CD8-positive, alpha-beta memory T cell (primary cell): ENCODE measurements at regions not wholly inside any gene's neighbourhood (a gene's known extent, or its start where the extent isn't known, plus 50 kb on each side); places are given as distances from the start of the nearest gene placed in this dataset.

Experiments used
- CTCF ChIA-PET: fragments of 350-600 bp; sonication (Branson Sonifier 250); formaldehyde crosslinking; loops from one replicate; lab custom pipeline; 2021; ENCODE audit warnings: antibody characterized with exemption; lab: Charles Lee
- POLR2A ChIA-PET: fragments of 350-600 bp; sonication (Branson Sonifier 250); formaldehyde crosslinking; loops from one replicate; lab custom pipeline; 2021; ENCODE audit warnings: antibody characterized with exemption; lab: Charles Lee
- DNase-seq, 5 donors: peaks; one replicate each; pipeline versions ENCODE4 v3.0.0 to v3.0.0-alpha.2; 2020 to 2022; ENCODE audit warnings: mixed read lengths in 1 of 5
- H3K27ac ChIP-seq: one replicate; pipeline ENCODE4 v1.7.0; 2013; ENCODE audit warnings: low read depth, mild to moderate bottlenecking, low read length, moderate library complexity
- H3K27me3 ChIP-seq: 2 replicates; pipeline ENCODE4 v1.7.0; 2013; ENCODE audit warnings: low read length, mild to moderate bottlenecking; ENCODE audit not compliant: insufficient read depth, poor library complexity, severe bottlenecking
- H3K36me3 ChIP-seq: 2 replicates; pipeline ENCODE4 v1.7.0; 2013; ENCODE audit warnings: mild to moderate bottlenecking, low read length, moderate library complexity; ENCODE audit not compliant: insufficient read depth
- H3K4me1 ChIP-seq: 2 replicates; pipeline ENCODE4 v1.7.0; 2013; ENCODE audit warnings: mild to moderate bottlenecking, low read length, moderate library complexity; ENCODE audit not compliant: insufficient read depth
- H3K4me3 ChIP-seq: 2 replicates; pipeline ENCODE4 v1.7.0; 2013; ENCODE audit warnings: mild to moderate bottlenecking, low read length
- H3K9me3 ChIP-seq: 2 replicates; pipeline ENCODE4 v1.7.0; 2013; ENCODE audit warnings: mild to moderate bottlenecking, low read length
- H3K27ac Mint-ChIP-seq, 8 donors: one replicate each; pipeline ENCODE4 v1.8.0; 2020 to 2021; ENCODE audit warnings: mixed read lengths in 8 of 8, mild to moderate bottlenecking in 6 of 8, inconsistent platforms in 3 of 8, moderate library complexity in 3 of 8
- H3K27me3 Mint-ChIP-seq, 2 donors: one replicate each; pipeline ENCODE4 v1.8.0; 2020 to 2021; ENCODE audit warnings: mixed read lengths in 2 of 2, mild to moderate bottlenecking in 1 of 2, moderate library complexity in 1 of 2
- H3K36me3 Mint-ChIP-seq, 3 donors: one replicate each; pipeline ENCODE4 v1.8.0; 2020 to 2021; ENCODE audit warnings: mixed read lengths in 3 of 3, inconsistent platforms in 1 of 3, mild to moderate bottlenecking in 1 of 3
- H3K4me1 Mint-ChIP-seq, 3 donors: one replicate each; pipeline ENCODE4 v1.8.0; 2020 to 2021; ENCODE audit warnings: mixed read lengths in 3 of 3, inconsistent platforms in 1 of 3, mild to moderate bottlenecking in 1 of 3
- H3K4me3 Mint-ChIP-seq, 7 donors: one replicate each; pipeline ENCODE4 v1.8.0; 2020 to 2021; ENCODE audit warnings: mixed read lengths in 7 of 7, mild to moderate bottlenecking in 6 of 7, moderate library complexity in 4 of 7, inconsistent platforms in 2 of 7
- H3K9me3 Mint-ChIP-seq, 5 donors: one replicate each; pipeline ENCODE4 v1.8.0; 2020 to 2022; ENCODE audit warnings: mixed read lengths in 5 of 5, mild to moderate bottlenecking in 3 of 5, moderate library complexity in 2 of 5, inconsistent platforms in 1 of 5

- H3K27ac ChIP-seq, result no peak overlapping the region
- H3K9me3 ChIP-seq, result no peaks in the 10 kb centered on the region
- peaks cover 0 to 5% (median 1%) of the 10 kb centered on the region in 3 donors for H3K36me3 Mint-ChIP-seq
- no peak overlapping the region for H3K4me3 ChIP-seq
- ChIA-PET POLR2A (no interaction called here), CTCF (no interaction called here)
- no peak overlapping the region for H3K4me3 Mint-ChIP-seq
- H3K27me3 Mint-ChIP-seq, result peaks cover 0 to 4% of the 10 kb centered on the region in 2 donors
- no peak for DNase-seq
- H3K4me1 Mint-ChIP-seq, result peaks cover 7 to 12% (median 10%) of the 10 kb centered on the region in 3 donors
- H3K36me3 ChIP-seq, result no peaks in the 10 kb centered on the region
- H3K4me1 ChIP-seq, result peaks cover 7% of the 10 kb centered on the region
- H3K9me3 Mint-ChIP-seq, result no peaks in the 10 kb centered on the region
- H3K27me3 ChIP-seq, result no peaks in the 10 kb centered on the region
- peak overlapping the region in 1 of 8 donors; percentile 58 for H3K27ac Mint-ChIP-seq
Measured at GRCh38 chr12:67457136-67457535, 188.0 kb downstream of the CAND1 start.

DNA sequence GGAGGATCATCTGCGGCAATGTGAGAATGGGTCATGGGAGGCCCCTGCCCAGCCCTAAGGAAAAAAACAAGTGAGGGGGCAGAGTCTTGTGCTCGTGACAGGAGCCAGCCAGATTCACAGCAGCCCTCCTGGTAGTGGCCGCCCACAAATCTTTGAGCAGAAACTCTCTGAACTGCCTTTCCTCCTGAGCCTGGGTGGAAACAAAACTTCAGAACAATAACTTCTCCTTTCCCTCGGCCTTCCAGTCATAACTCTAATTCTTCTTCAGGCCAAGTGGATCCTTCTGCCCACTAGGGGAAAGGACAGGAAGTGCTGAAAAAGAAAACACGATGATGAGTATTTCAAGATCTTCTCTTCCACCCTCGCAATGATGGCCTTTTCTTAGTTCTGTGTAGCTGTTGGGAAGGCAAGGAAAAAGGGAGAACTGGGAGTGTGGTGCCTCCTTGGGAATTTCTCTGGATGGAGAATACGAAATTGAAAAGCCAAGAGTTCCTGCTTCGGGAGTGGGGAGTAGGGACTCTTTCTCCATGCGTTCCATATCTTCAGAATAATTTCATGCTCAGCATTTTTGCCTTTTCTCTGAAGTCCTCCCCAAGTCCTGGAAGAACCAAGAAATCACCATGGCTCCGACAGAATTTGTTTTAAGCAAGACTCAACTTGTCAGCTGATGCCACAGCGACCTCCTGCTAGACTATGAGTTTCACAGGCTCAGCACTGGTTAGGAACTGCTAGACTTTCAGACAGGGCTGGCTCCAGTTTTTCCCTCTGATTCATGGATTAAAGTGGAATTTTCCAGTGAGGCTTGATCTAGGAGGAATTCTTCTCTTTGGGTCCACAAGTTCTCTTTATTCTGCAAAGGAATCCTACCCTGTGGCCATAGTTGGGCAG lies 188.9 kb downstream of the CAND1 start:
- Mint-ChIP-seq H3K9me3 (no peaks in the 10 kb centered on the region), H3K27me3 (peaks cover 0 to 4% of the 10 kb centered on the region in 2 donors), H3K4me3 (peak overlapping the region in 1 of 7 donors; percentile 4), H3K27ac (no peak overlapping the region), H3K36me3 (peaks cover 0 to 5% (median 0%) of the 10 kb centered on the region in 3 donors), H3K4me1 (peaks cover 1 to 3% (median 1%) of the 10 kb centered on the region in 3 donors)
- Histone ChIP-seq H3K4me3 (no peak overlapping the region), H3K9me3 (no peaks in the 10 kb centered on the region), H3K27ac (no peak overlapping the region), H3K36me3 (no peaks in the 10 kb centered on the region), H3K27me3 (no peaks in the 10 kb centered on the region), H3K4me1 (no peaks in the 10 kb centered on the region)
- DNase-seq, result no peak
- ChIA-PET CTCF (no interaction called here), POLR2A (no interaction called here)

DNA sequence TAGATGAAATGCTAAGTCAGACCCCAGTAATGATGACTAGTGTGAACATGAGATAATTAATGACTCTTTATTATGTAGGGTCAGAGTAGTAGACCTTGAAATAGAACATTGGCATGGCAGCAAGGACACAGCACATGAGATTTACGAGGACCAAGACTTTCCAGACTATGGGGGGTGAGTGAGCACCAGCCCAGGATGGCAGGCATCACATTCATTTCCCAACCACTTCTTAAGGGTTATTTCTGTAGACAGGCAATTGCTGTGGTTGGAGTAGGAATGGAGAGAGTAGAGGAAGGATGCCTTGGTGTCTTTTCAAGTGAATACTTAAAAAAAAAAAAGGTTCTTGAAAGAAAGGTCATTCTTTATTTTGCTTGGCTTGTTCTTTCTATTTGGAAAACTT lies 189.4 kb upstream of the DYRK2 start:
- Mint-ChIP-seq H3K9me3 (no peaks in the 10 kb centered on the region), H3K27me3 (peaks cover 0 to 4% of the 10 kb centered on the region in 2 donors), H3K27ac (no peak overlapping the region), H3K4me3 (no peak overlapping the region), H3K4me1 (no peaks in the 10 kb centered on the region), H3K36me3 (peaks cover 0 to 5% (median 0%) of the 10 kb centered on the region in 3 donors)
- H3K9me3 ChIP-seq, result no peaks in the 10 kb centered on the region
- no peak for DNase-seq
- H3K4me1 ChIP-seq, result no peaks in the 10 kb centered on the region
- POLR2A ChIA-PET, result no interaction called here
- H3K27ac ChIP-seq, result no peak overlapping the region
- no peak overlapping the region for H3K4me3 ChIP-seq
- CTCF ChIA-PET, result no interaction called here
- no peaks in the 10 kb centered on the region for H3K36me3 ChIP-seq
- H3K27me3 ChIP-seq, result no peaks in the 10 kb centered on the region

DNA sequence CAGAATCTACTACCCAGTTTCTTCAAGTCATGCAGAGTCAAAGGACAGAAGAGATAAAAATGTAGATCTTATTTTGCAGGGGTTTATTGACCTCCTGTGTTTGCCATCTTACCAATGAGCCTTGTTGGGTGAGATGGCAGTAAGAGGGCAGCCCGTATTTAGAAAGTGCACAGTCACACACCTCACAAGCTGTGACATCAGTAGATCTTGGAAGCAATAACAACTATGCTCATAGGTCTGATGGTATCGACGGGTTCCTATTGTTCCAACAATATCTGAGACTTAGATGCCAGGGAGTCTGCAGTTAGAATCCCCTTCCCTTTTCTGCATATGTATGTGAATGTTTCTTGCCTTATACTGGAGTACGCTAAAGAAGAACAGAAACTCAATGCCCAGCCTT lies 189.0 kb upstream of the DYRK2 start:
- Histone ChIP-seq H3K9me3 (no peaks in the 10 kb centered on the region), H3K27ac (no peak overlapping the region), H3K27me3 (no peaks in the 10 kb centered on the region), H3K4me1 (no peaks in the 10 kb centered on the region), H3K36me3 (no peaks in the 10 kb centered on the region), H3K4me3 (no peak overlapping the region)
- Mint-ChIP-seq H3K27ac (no peak overlapping the region), H3K4me1 (no peaks in the 10 kb centered on the region), H3K9me3 (no peaks in the 10 kb centered on the region), H3K36me3 (peaks cover 0 to 5% (median 0%) of the 10 kb centered on the region in 3 donors), H3K4me3 (no peak overlapping the region), H3K27me3 (peaks cover 0 to 4% of the 10 kb centered on the region in 2 donors)
- CTCF ChIA-PET, result no interaction called here
- POLR2A ChIA-PET, result no interaction called here
- no peak for DNase-seq

GRCh38 chr12:67460388-67460787 lies 188.2 kb upstream of the DYRK2 start:
- DNase-seq, result no peak
- Histone ChIP-seq H3K27ac (no peak overlapping the region), H3K4me1 (no peaks in the 10 kb centered on the region), H3K27me3 (no peaks in the 10 kb centered on the region), H3K4me3 (no peak overlapping the region), H3K36me3 (no peaks in the 10 kb centered on the region), H3K9me3 (no peaks in the 10 kb centered on the region)
- ChIA-PET POLR2A (no interaction called here), CTCF (no interaction called here)
- Mint-ChIP-seq H3K4me1 (no peaks in the 10 kb centered on the region), H3K9me3 (no peaks in the 10 kb centered on the region), H3K27me3 (peaks cover 0 to 4% of the 10 kb centered on the region in 2 donors), H3K27ac (no peak overlapping the region), H3K4me3 (no peak overlapping the region), H3K36me3 (peaks cover 0 to 5% (median 0%) of the 10 kb centered on the region in 3 donors)

- CTCF ChIA-PET, result interaction anchor here (1.9 kb wide), 1 partner anchor 15 kb away, joined by 4 read pairs; no protein-coding TSS in a partner anchor
Measured at GRCh38 chr12:67468549-67469245, 179.8 kb upstream of the DYRK2 start.

DNA sequence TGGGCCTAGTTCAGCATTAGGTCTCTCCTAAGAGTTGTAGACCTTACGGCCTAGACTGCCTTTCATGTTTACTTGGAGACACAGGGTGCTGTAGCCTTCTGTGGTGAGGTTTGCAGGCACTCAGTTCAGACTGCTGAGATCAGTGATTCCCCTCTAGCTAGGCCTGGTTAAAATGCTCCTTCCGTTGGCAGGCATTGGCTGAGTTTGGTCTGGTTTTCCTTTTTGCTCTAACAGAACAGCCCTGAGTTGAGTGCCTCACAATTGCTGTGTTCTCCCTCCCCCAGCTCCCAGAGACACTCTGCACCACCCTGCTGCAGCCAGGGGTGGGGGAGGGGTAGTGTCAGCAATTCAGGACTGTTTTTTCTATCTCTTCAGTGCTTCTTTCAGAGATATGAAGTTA lies 178.9 kb upstream of the DYRK2 start:
- Histone ChIP-seq H3K4me3 (no peak overlapping the region), H3K4me1 (peaks cover 4% of the 10 kb centered on the region), H3K36me3 (no peaks in the 10 kb centered on the region), H3K9me3 (no peaks in the 10 kb centered on the region), H3K27me3 (no peaks in the 10 kb centered on the region), H3K27ac (no peak overlapping the region)
- no peaks in the 10 kb centered on the region for H3K4me1 Mint-ChIP-seq
- H3K27ac Mint-ChIP-seq, result no peak overlapping the region
- peaks cover 0 to 2% of the 10 kb centered on the region in 2 donors for H3K27me3 Mint-ChIP-seq
- CTCF ChIA-PET, result interaction anchor here (0.8 to 1.9 kb wide), 2 partner anchors 14 to 114 kb away, joined by 4 to 5 read pairs; no protein-coding TSS in a partner anchor
- peaks cover 1 to 29% (median 7%) of the 10 kb centered on the region in 3 donors for H3K36me3 Mint-ChIP-seq
- POLR2A ChIA-PET, result no interaction called here
- H3K4me3 Mint-ChIP-seq, result no peak overlapping the region
- peaks cover 13 to 22% (median 20%) of the 10 kb centered on the region in 5 donors for H3K9me3 Mint-ChIP-seq
- DNase-seq, result peak in 1 of 5 donors; percentile 28

More at GRCh38 chr12:67468549-67469245, 179.8 kb upstream of the DYRK2 start:
- Histone ChIP-seq H3K27ac (no peak overlapping the region), H3K4me1 (peaks cover 4% of the 10 kb centered on the region), H3K9me3 (no peaks in the 10 kb centered on the region), H3K36me3 (no peaks in the 10 kb centered on the region), H3K27me3 (no peaks in the 10 kb centered on the region), H3K4me3 (no peak overlapping the region)
- POLR2A ChIA-PET, result interaction anchor here (0.6 kb wide), 1 partner anchor 192 kb away, joined by 4 read pairs; no protein-coding TSS in a partner anchor
- Mint-ChIP-seq H3K9me3 (peaks cover 13 to 22% (median 20%) of the 10 kb centered on the region in 5 donors), H3K4me3 (no peak overlapping the region), H3K27ac (no peak overlapping the region), H3K36me3 (peaks cover 1 to 29% (median 7%) of the 10 kb centered on the region in 3 donors), H3K4me1 (no peaks in the 10 kb centered on the region), H3K27me3 (peaks cover 0 to 2% of the 10 kb centered on the region in 2 donors)
- no peak for DNase-seq

- no peaks in the 10 kb centered on the region for H3K36me3 ChIP-seq
- peaks cover 2 to 8% (median 4%) of the 10 kb centered on the region in 3 donors for H3K4me1 Mint-ChIP-seq
- H3K4me1 ChIP-seq, result peaks cover 4% of the 10 kb centered on the region
- peaks cover 1 to 16% (median 3%) of the 10 kb centered on the region in 3 donors for H3K36me3 Mint-ChIP-seq
- POLR2A ChIA-PET, result no interaction called here
- no peaks in the 10 kb centered on the region for H3K27me3 ChIP-seq
- no peak overlapping the region for H3K4me3 Mint-ChIP-seq
- H3K27me3 Mint-ChIP-seq, result no peaks in the 10 kb centered on the region
- DNase-seq, result no peak
- peaks cover 7 to 11% (median 9%) of the 10 kb centered on the region in 5 donors for H3K9me3 Mint-ChIP-seq
- H3K9me3 ChIP-seq, result no peaks in the 10 kb centered on the region
- H3K27ac ChIP-seq, result no peak overlapping the region
- no peak overlapping the region for H3K27ac Mint-ChIP-seq
- no peak overlapping the region for H3K4me3 ChIP-seq
- CTCF ChIA-PET, result interaction anchor here (1.5 kb wide), 1 partner anchor 12 kb away, joined by 4 read pairs; no protein-coding TSS in a partner anchor
Measured at GRCh38 chr12:67471810-67472209, 176.7 kb upstream of the DYRK2 start.
